ENCODE measurements at regions not wholly inside any gene's neighbourhood (a gene's known extent, or its start where the extent isn't known, plus 50 kb on each side); places are given as distances from the start of the nearest gene placed in this dataset.

- Histone ChIP-seq H3K9ac (ENCODE audit: low read length in 5 of 5) (no peak overlapping the region), H3K27ac (ENCODE audit: low read depth, low read length) (peak overlapping the region; percentile 25), H3K4me3 (ENCODE audit: low read depth in 1 of 5, low read length in 5 of 5) (no peak overlapping the region), H3K4me1 (ENCODE audit: control insufficient read depth in 5 of 5, insufficient read depth in 5 of 5, low read length in 5 of 5) (peaks cover 3 to 35% (median 22%) of the 10 kb centered on the region in 5 donors), H3K9me3 (ENCODE audit: control insufficient read depth in 5 of 5, low read length in 5 of 5) (no peaks in the 10 kb centered on the region), H3K27me3 (ENCODE audit: control insufficient read depth in 5 of 5, insufficient read depth in 4 of 5, low read length in 5 of 5) (no peaks in the 10 kb centered on the region), H3K36me3 (ENCODE audit: control insufficient read depth in 5 of 5, insufficient read depth in 5 of 5, low read length in 5 of 5) (no peaks in the 10 kb centered on the region)
These were observed 271.0 kb upstream of the TBL1XR1 start for GRCh38 chr3:177468331-177468730.

- Histone ChIP-seq H3K9ac (ENCODE audit: low read length in 5 of 5) (no peak overlapping the region), H3K27ac (ENCODE audit: low read depth, low read length) (peak overlapping the region; percentile 25), H3K4me3 (ENCODE audit: low read depth in 1 of 5, low read length in 5 of 5) (no peak overlapping the region), H3K27me3 (ENCODE audit: control insufficient read depth in 5 of 5, insufficient read depth in 4 of 5, low read length in 5 of 5) (no peaks in the 10 kb centered on the region), H3K36me3 (ENCODE audit: control insufficient read depth in 5 of 5, insufficient read depth in 5 of 5, low read length in 5 of 5) (no peaks in the 10 kb centered on the region), H3K4me1 (ENCODE audit: control insufficient read depth in 5 of 5, insufficient read depth in 5 of 5, low read length in 5 of 5) (peaks cover 3 to 34% (median 20%) of the 10 kb centered on the region in 5 donors), H3K9me3 (ENCODE audit: control insufficient read depth in 5 of 5, low read length in 5 of 5) (no peaks in the 10 kb centered on the region)
These were observed 271.5 kb upstream of the TBL1XR1 start for GRCh38 chr3:177468816-177469215.

- no peaks in the 10 kb centered on the region for H3K36me3 ChIP-seq (ENCODE audit: control insufficient read depth in 5 of 5, insufficient read depth in 5 of 5, low read length in 5 of 5)
- no peak overlapping the region for H3K4me3 ChIP-seq (ENCODE audit: low read depth in 1 of 5, low read length in 5 of 5)
- peak overlapping the region; percentile 25 for H3K27ac ChIP-seq (ENCODE audit: low read depth, low read length)
- no peaks in the 10 kb centered on the region for H3K27me3 ChIP-seq (ENCODE audit: control insufficient read depth in 5 of 5, insufficient read depth in 4 of 5, low read length in 5 of 5)
- no peaks in the 10 kb centered on the region for H3K9me3 ChIP-seq (ENCODE audit: control insufficient read depth in 5 of 5, low read length in 5 of 5)
- H3K9ac ChIP-seq (ENCODE audit: low read length in 5 of 5): peak overlapping the region in 1 of 5 donors; percentile 40
- H3K4me1 ChIP-seq (ENCODE audit: control insufficient read depth in 5 of 5, insufficient read depth in 5 of 5, low read length in 5 of 5): peaks cover 3 to 30% (median 16%) of the 10 kb centered on the region in 5 donors
These were observed 271.9 kb upstream of the TBL1XR1 start for GRCh38 chr3:177469216-177469615.

GRCh38 chr3:177470197-177470941 is 273.1 kb upstream of the TBL1XR1 start:
- no peak overlapping the region for H3K9ac ChIP-seq (ENCODE audit: low read length in 5 of 5)
- H3K27me3 ChIP-seq (ENCODE audit: control insufficient read depth in 5 of 5, insufficient read depth in 4 of 5, low read length in 5 of 5): no peaks in the 10 kb centered on the region
- no peaks in the 10 kb centered on the region for H3K36me3 ChIP-seq (ENCODE audit: control insufficient read depth in 5 of 5, insufficient read depth in 5 of 5, low read length in 5 of 5)
- H3K4me3 ChIP-seq (ENCODE audit: low read depth in 1 of 5, low read length in 5 of 5): no peak overlapping the region
- H3K4me1 ChIP-seq (ENCODE audit: control insufficient read depth in 5 of 5, insufficient read depth in 5 of 5, low read length in 5 of 5): peaks cover 3 to 25% (median 11%) of the 10 kb centered on the region in 5 donors
- H3K9me3 ChIP-seq (ENCODE audit: control insufficient read depth in 5 of 5, low read length in 5 of 5): no peaks in the 10 kb centered on the region
- no peak overlapping the region for H3K27ac ChIP-seq (ENCODE audit: low read depth, low read length)

- Histone ChIP-seq H3K4me1 (ENCODE audit: control insufficient read depth in 5 of 5, insufficient read depth in 5 of 5, low read length in 5 of 5) (peaks cover 3 to 22% (median 13%) of the 10 kb centered on the region in 5 donors), H3K27ac (ENCODE audit: low read depth, low read length) (no peak overlapping the region), H3K27me3 (ENCODE audit: control insufficient read depth in 5 of 5, insufficient read depth in 4 of 5, low read length in 5 of 5) (no peaks in the 10 kb centered on the region), H3K4me3 (ENCODE audit: low read depth in 1 of 5, low read length in 5 of 5) (no peak overlapping the region), H3K36me3 (ENCODE audit: control insufficient read depth in 5 of 5, insufficient read depth in 5 of 5, low read length in 5 of 5) (no peaks in the 10 kb centered on the region), H3K9me3 (ENCODE audit: control insufficient read depth in 5 of 5, low read length in 5 of 5) (no peaks in the 10 kb centered on the region), H3K9ac (ENCODE audit: low read length in 5 of 5) (no peak overlapping the region)
These were observed 274.6 kb upstream of the TBL1XR1 start for GRCh38 chr3:177471733-177472480.

GRCh38 chr3:177473184-177473583 is 275.9 kb upstream of the TBL1XR1 start:
- Histone ChIP-seq H3K36me3 (ENCODE audit: control insufficient read depth in 5 of 5, insufficient read depth in 5 of 5, low read length in 5 of 5) (no peaks in the 10 kb centered on the region), H3K27ac (ENCODE audit: low read depth, low read length) (no peak overlapping the region), H3K27me3 (ENCODE audit: control insufficient read depth in 5 of 5, insufficient read depth in 4 of 5, low read length in 5 of 5) (no peaks in the 10 kb centered on the region), H3K9me3 (ENCODE audit: control insufficient read depth in 5 of 5, low read length in 5 of 5) (no peaks in the 10 kb centered on the region), H3K9ac (ENCODE audit: low read length in 5 of 5) (no peak overlapping the region), H3K4me3 (ENCODE audit: low read depth in 1 of 5, low read length in 5 of 5) (no peak overlapping the region), H3K4me1 (ENCODE audit: control insufficient read depth in 5 of 5, insufficient read depth in 5 of 5, low read length in 5 of 5) (peaks cover 3 to 24% (median 18%) of the 10 kb centered on the region in 5 donors)

- no peak overlapping the region for H3K27ac ChIP-seq (ENCODE audit: low read depth, low read length)
- H3K9ac ChIP-seq (ENCODE audit: low read length in 5 of 5): no peak overlapping the region
- peaks cover 2 to 23% (median 20%) of the 10 kb centered on the region in 5 donors for H3K4me1 ChIP-seq (ENCODE audit: control insufficient read depth in 5 of 5, insufficient read depth in 5 of 5, low read length in 5 of 5)
- H3K36me3 ChIP-seq (ENCODE audit: control insufficient read depth in 5 of 5, insufficient read depth in 5 of 5, low read length in 5 of 5): no peaks in the 10 kb centered on the region
- no peaks in the 10 kb centered on the region for H3K27me3 ChIP-seq (ENCODE audit: control insufficient read depth in 5 of 5, insufficient read depth in 4 of 5, low read length in 5 of 5)
- no peak overlapping the region for H3K4me3 ChIP-seq (ENCODE audit: low read depth in 1 of 5, low read length in 5 of 5)
- no peaks in the 10 kb centered on the region for H3K9me3 ChIP-seq (ENCODE audit: control insufficient read depth in 5 of 5, low read length in 5 of 5)
These were observed 276.6 kb upstream of the TBL1XR1 start for GRCh38 chr3:177473903-177474302.

GRCh38 chr3:177474652-177475355 is 277.5 kb upstream of the TBL1XR1 start:
- H3K9ac ChIP-seq (ENCODE audit: low read length in 5 of 5): no peak overlapping the region
- no peak overlapping the region for H3K4me3 ChIP-seq (ENCODE audit: low read depth in 1 of 5, low read length in 5 of 5)
- H3K9me3 ChIP-seq (ENCODE audit: control insufficient read depth in 5 of 5, low read length in 5 of 5): no peaks in the 10 kb centered on the region
- H3K36me3 ChIP-seq (ENCODE audit: control insufficient read depth in 5 of 5, insufficient read depth in 5 of 5, low read length in 5 of 5): no peaks in the 10 kb centered on the region
- peak overlapping the region; percentile 31 for H3K27ac ChIP-seq (ENCODE audit: low read depth, low read length)
- H3K4me1 ChIP-seq (ENCODE audit: control insufficient read depth in 5 of 5, insufficient read depth in 5 of 5, low read length in 5 of 5): peaks cover 0 to 27% (median 20%) of the 10 kb centered on the region in 5 donors
- no peaks in the 10 kb centered on the region for H3K27me3 ChIP-seq (ENCODE audit: control insufficient read depth in 5 of 5, insufficient read depth in 4 of 5, low read length in 5 of 5)

GRCh38 chr3:177475356-177475665 is 278.0 kb upstream of the TBL1XR1 start:
- Histone ChIP-seq H3K36me3 (ENCODE audit: control insufficient read depth in 5 of 5, insufficient read depth in 5 of 5, low read length in 5 of 5) (no peaks in the 10 kb centered on the region), H3K4me1 (ENCODE audit: control insufficient read depth in 5 of 5, insufficient read depth in 5 of 5, low read length in 5 of 5) (peaks cover 0 to 27% (median 20%) of the 10 kb centered on the region in 5 donors), H3K9ac (ENCODE audit: low read length in 5 of 5) (no peak overlapping the region), H3K27ac (ENCODE audit: low read depth, low read length) (peak overlapping the region; percentile 31), H3K4me3 (ENCODE audit: low read depth in 1 of 5, low read length in 5 of 5) (no peak overlapping the region), H3K9me3 (ENCODE audit: control insufficient read depth in 5 of 5, low read length in 5 of 5) (no peaks in the 10 kb centered on the region), H3K27me3 (ENCODE audit: control insufficient read depth in 5 of 5, insufficient read depth in 4 of 5, low read length in 5 of 5) (no peaks in the 10 kb centered on the region)

GRCh38 chr3:177476495-177476894 is 279.2 kb upstream of the TBL1XR1 start:
- Histone ChIP-seq H3K27ac (ENCODE audit: low read depth, low read length) (no peak overlapping the region), H3K9ac (ENCODE audit: low read length in 5 of 5) (no peak overlapping the region), H3K9me3 (ENCODE audit: control insufficient read depth in 5 of 5, low read length in 5 of 5) (no peaks in the 10 kb centered on the region), H3K27me3 (ENCODE audit: control insufficient read depth in 5 of 5, insufficient read depth in 4 of 5, low read length in 5 of 5) (no peaks in the 10 kb centered on the region), H3K4me3 (ENCODE audit: low read depth in 1 of 5, low read length in 5 of 5) (no peak overlapping the region), H3K4me1 (ENCODE audit: control insufficient read depth in 5 of 5, insufficient read depth in 5 of 5, low read length in 5 of 5) (peaks cover 0 to 27% (median 24%) of the 10 kb centered on the region in 5 donors), H3K36me3 (ENCODE audit: control insufficient read depth in 5 of 5, insufficient read depth in 5 of 5, low read length in 5 of 5) (no peaks in the 10 kb centered on the region)
